WI38 (cell line): ENCODE measurements at regions not wholly inside any gene's neighbourhood (a gene's known extent, or its start where the extent isn't known, plus 50 kb on each side); places are given as distances from the start of the nearest gene placed in this dataset.

Experiments used
- H3K4me3 ChIP-seq: 2 replicates; pipeline ENCODE4 v1.5.1; 2011; ENCODE audit warnings: low read depth, mild to moderate bottlenecking, control low read depth, low read length
- CTCF ChIP-seq: IDR thresholded peaks from 2 replicates; pipeline ENCODE4 v1.5.1; 2012; ENCODE audit warnings: low read depth, mild to moderate bottlenecking, control low read depth, low read length

DNA sequence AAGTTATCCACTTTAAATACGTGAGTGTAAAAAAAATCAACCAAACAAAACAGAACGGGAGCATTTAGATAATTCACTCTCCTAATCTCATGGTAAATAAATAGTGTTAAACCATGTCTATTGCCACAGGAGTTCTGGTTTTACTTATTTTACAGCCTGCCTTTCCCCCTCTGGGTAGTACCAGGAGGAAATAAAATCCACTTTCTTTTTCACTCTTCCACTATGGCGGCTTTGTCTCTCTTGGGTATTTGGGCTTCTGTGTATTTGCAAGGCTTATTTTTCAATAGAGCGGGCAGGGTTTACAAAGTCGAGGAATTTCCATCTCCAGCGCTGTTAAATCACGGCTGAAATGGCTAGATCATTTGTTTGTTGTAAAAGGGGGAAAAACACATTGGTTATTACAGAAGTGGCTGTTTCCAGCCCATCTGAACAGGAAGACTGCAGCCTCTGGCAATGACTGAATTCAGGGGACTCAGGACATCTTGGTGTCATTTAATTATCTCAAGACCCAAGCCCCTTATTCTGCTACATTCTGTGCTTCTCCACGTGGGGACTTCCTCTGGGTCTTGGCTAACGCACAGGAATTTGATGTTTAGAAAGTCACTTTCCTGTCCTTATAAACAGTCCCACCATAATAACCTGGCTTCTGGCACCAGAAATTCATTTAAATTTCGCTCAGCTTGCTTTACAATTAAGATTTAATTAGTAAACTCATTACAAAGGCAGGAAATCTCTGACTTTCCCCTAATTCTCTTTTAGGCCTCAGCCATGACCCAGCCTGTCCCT lies 323.9 kb downstream of the GATA3 start:
- H3K4me3 ChIP-seq, result peak overlapping the region; percentile 6; the same call in 1 of the 2 replicates
- no peak for TF ChIP-seq CTCF

DNA sequence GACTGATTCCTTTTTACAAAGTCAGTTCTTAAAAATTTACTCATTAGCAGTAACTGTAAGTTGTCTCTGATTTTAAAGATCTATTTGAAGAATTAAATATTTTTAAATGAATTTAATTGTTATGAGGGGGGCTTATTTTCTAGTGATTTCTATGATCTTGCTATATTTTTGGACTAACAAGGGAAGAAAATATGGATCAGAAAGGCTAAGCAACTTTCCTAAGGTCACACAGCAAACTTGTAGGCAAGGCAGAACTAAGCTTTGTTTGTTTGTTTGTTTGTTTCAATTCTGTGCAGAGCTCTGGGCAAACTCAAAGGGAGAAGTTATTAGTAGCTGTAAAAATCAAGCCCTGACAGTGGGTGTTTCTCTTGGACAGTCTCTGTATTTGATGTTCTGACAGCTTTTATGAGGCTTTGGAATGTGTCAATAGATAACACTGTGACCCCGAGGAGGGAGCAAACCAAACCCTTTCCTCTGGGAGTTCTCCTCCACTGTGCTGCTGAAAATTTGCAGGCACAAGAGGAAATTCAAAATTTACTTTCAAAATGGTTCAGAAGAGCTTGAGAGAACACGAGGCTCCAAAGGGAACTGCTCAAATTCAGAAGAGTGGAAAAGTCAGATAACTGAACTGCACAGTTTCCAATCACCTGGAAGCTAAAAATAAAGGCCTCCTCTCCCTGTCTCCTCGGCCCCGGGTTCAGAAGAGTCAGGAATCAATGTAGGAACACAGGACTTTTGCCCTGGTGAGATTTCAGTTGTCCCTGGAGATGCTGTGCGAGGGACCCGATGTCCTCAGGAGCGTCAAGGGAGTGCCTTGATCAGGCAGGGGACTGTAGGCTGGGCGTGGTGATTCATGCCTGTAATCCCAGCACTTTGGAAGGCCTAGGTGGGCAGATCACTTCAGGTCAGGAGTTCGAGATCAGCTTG lies 325.7 kb downstream of the GATA3 start:
- TF ChIP-seq CTCF, result no peak
- H3K4me3 ChIP-seq, result no peak overlapping the region

DNA sequence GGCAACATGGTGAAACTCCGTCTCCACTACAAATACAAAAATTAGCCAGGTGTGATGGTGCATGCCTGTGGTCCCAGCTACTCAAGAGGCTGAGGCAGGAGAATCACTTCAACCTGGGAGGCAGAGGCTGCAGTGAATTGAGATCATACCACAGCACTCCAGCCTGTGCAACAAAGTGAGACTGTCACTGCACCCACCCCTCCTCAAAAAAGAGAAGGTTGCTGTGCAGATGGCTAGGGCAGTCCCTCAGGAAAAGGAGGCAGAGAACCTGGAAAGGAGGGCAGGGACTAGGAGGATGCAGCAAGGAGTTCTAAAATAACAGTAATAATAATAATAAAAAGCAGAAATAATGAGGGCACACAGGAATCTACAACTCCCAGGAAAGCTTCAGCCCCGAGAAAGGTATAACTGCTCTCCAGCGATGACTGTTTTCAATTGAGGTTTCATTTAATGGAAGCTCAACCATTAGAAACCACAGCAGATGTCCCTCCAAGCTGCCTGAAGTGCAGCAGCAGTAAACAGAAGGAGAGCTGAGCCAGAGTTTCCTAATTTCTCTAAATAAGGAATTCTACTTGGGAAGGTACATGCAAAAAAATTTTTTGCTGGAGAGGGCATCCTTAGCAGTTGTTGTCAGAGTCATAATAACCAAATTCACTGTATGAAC lies 326.5 kb downstream of the GATA3 start:
- TF ChIP-seq CTCF, result no peak
- H3K4me3 ChIP-seq, result no peak overlapping the region

DNA sequence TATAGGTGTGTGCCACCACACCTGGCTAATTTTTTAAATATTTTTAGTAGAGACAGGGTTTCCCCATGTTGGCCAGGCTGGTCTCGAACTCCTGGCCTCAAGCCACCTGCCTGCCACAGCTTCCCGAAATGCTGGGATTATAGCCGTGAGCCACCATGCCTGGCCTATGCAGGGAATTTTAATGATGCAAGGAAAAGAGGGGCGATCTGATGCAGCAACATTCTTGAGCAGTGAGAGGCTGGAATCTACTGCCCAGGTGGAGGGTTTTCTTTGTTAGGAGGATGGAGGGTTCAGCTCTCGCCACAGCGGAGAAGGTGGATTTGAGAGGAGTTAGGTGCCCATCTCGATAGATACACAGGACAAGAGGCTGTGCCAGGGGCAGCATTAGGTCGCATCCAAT lies 332.3 kb downstream of the GATA3 start:
- H3K4me3 ChIP-seq, result no peak overlapping the region
- TF ChIP-seq CTCF, result no peak

GRCh38 chr10:8389630-8390029 lies 335.1 kb downstream of the GATA3 start:
- no peak overlapping the region for H3K4me3 ChIP-seq
- no peak for TF ChIP-seq CTCF

- H3K4me3 ChIP-seq, result no peak overlapping the region
- no peak for TF ChIP-seq CTCF
These were observed 337.7 kb downstream of the GATA3 start for GRCh38 chr10:8392216-8392615.

GRCh38 chr10:8393531-8393930 lies 339.0 kb downstream of the GATA3 start:
- H3K4me3 ChIP-seq, result no peak overlapping the region
- TF ChIP-seq CTCF, result no peak
